ENCODE measurements at regions not wholly inside any gene's neighbourhood (a gene's known extent, or its start where the extent isn't known, plus 50 kb on each side); places are given as distances from the start of the nearest gene placed in this dataset.

DNA sequence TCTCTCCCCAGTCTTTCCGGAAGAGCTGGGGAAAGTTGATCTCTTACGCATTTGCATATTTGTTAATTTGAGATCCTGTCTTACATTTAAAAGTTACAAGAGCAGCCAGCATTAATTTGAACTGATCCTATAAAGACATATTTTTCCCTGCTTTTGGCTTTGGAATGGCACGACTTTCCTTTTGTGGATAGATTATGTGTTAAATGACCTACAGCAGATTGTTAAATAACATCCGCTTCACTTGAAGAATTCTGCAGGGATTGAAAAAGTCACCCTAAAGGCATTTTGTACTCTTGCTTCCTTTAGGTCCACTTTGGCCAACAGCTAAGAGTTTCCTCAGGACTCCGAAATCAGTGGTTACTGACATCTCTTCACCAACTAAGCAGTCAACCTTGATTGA lies 334.0 kb downstream of the TBC1D4 start:
- TF ChIP-seq, protein P1, sequence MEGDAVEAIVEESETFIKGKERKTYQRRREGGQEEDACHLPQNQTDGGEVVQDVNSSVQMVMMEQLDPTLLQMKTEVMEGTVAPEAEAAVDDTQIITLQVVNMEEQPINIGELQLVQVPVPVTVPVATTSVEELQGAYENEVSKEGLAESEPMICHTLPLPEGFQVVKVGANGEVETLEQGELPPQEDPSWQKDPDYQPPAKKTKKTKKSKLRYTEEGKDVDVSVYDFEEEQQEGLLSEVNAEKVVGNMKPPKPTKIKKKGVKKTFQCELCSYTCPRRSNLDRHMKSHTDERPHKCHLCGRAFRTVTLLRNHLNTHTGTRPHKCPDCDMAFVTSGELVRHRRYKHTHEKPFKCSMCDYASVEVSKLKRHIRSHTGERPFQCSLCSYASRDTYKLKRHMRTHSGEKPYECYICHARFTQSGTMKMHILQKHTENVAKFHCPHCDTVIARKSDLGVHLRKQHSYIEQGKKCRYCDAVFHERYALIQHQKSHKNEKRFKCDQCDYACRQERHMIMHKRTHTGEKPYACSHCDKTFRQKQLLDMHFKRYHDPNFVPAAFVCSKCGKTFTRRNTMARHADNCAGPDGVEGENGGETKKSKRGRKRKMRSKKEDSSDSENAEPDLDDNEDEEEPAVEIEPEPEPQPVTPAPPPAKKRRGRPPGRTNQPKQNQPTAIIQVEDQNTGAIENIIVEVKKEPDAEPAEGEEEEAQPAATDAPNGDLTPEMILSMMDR (IDR thresholded peaks at IDR 0.05; ENCODE audit: low read depth, low read length, poor library complexity, severe bottlenecking): no peak
- TF ChIP-seq EZH2phosphoT487 (IDR thresholded peaks at IDR 0.05; ENCODE audit: borderline replicate concordance, low read length): no peak
